GM21825 (cell line): ENCODE measurements at regions not wholly inside any gene's neighbourhood (a gene's known extent, or its start where the extent isn't known, plus 50 kb on each side); places are given as distances from the start of the nearest gene placed in this dataset.

Experiments used
- ATAC-seq: cut with Tn5 transposase; IDR thresholded peaks from one replicate; pipeline ENCODE4 v1.9.1; 2021; ENCODE audit warnings: mild to moderate bottlenecking, moderate library complexity; ENCODE audit not compliant: unreplicated experiment

DNA sequence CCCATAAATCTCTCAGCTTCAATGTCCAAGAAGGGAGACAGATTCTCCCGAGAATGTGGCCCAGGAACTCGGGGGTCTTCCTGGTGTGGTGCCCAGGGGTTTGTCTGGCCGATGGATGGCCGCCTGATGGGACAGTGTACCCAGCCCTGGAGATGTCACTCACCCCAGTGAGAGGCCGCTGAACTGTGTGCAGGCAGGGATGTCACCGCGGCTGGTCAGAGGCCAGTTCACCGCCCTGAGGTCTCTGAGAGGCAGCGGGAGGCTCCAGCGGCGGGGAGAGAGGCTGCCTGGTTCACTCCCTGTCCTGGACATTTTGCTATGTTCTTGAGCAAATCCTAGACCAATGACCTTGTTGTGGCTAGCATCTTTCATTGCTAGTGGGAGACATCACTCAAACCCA, 1349.5 kb downstream of the BRD1 start:
- no peak for ATAC-seq

DNA sequence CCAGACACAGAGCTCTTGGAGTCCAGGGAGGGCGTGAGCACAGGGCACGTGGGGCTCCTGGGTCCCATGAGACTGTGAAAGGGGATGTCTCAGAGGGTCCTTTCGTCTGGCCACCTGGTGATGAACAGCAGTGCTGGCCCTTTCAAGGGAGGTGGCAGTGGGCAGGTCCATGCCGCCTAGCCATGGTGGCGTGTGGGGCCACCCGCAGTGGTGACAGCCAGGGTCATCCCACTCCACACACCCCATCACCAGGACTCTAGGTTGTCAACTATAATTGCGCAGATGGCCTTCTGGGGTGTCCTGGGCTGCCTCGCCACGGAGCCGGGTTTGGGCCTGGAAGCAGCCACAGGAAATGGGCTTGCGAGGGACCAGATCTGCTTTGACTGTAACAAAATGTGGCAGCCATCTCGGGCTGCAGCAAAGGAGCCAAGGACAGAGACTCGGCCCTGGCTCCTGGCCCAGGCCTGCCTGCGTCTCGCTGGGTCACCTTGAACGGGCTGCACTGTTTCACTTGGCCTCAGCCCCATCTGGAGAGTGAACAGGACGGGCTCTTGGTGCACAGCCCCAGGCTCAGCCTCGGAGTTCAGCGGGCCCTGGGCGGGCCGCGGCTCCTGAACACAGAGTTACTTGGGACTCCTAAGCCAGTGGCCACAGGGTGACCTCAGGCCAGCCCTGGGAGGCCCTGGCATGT, 1350.5 kb downstream of the BRD1 start:
- ATAC-seq: no peak

DNA sequence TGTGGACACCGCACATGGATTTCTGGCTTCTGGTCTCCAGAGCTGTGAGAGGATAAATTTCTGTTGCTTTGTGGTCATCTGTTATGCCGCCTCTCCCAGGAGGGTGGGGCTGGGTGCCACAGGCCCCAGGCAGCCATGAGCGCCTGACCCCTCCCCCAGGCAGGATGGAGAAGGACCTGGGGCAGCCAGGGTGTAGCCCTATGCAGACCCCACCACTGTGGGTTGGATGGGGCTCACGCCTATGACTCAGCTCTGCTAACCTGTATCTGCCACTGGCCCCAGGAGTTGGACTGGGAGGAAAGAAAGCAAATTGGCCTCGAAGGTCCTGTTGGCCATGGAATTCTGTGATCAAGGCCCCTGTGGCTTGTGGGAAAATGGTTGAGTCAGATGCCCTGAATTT, 1351.1 kb downstream of the BRD1 start:
- no peak for ATAC-seq

DNA sequence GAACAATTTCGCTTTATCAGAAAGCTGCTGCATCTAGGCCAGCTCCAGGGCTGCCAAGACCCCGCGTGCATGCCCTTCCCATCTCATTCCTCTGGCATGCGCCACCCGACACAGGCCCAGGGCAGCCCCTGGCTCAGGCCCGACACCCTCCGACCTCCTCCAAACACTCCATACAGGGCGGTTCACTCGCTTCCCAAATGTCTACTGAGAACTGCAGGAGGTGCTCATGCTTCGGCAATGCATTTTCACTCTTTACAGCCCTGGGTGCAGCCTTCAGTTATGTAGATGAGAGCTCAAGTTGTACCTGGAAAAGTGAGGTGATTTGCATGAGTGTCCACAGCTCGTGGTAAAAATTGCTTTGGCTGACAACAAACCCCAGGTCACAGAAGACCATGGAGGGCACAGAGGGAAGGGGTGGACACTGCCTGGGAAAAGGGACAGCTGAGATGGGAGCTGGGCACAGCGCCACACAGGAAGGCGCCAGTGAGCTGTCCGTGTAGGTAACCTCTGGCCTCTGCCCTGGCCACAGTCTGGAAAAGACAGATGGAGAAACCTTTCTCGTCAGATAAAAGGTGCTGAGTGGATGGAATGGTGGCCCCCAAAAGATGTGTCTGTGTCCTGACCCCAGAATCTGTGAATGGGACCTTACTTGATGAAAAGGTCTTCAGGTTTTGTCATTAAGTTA, 1351.9 kb downstream of the BRD1 start:
- ATAC-seq: no peak

DNA sequence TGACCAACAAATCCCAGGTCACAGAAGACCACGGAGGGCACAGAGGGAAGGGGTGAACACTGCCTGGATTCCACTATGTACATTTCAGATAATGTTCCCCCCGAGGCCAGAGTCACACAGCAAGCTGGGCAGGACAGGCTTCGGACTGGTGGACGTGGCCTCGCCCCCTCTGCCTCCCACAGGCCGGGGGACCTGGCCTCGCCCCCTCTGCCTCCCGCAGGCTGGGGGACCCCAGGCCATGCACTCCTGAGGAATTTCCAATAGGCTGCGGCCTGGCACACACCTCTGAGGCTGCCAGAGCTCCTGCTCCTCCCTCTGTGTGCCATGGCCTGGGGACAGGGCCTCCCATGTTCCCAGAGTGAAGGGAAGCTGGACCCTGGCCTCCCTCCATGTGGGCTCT, 1352.8 kb downstream of the BRD1 start:
- no peak for ATAC-seq

DNA sequence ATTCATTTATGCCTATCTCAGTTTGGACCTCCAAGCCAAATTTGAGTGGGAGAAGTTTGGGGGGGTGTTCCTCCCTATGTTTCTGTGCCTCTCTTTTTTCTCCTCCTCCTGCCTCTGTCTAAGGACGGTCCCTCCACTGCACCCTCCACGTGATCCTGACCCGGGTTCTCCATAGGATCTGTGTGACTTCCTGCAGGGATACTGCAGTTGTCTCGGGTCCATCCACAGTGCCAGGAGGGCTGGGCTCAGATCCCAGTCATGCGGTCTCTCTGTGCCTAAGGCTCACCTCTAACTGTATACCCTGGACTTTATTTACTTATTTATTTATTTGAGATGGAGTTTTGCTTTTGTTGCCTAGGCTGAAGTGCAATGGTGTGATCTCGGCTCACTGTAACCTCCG, 1354.5 kb downstream of the BRD1 start:
- no peak for ATAC-seq

DNA sequence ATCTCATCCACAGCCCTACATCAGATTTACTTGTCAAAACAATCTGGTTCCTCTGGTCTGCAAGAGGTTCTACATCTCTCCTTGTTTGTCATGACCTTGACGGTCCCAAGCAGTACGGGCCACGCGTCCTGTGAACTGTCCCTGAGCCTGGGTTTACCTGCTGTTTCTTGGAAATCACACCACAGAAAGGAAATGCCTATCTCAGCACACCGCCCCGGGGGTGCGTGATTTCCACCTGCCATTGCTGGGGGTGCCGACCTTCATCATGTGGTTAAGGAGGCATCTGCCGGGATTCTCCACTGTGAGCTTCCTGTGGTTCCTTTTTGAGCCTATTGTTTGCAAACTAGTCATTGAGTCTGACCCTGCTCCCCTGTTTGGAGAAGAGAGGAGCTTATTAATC, 1363.4 kb downstream of the BRD1 start:
- ATAC-seq: no peak

DNA sequence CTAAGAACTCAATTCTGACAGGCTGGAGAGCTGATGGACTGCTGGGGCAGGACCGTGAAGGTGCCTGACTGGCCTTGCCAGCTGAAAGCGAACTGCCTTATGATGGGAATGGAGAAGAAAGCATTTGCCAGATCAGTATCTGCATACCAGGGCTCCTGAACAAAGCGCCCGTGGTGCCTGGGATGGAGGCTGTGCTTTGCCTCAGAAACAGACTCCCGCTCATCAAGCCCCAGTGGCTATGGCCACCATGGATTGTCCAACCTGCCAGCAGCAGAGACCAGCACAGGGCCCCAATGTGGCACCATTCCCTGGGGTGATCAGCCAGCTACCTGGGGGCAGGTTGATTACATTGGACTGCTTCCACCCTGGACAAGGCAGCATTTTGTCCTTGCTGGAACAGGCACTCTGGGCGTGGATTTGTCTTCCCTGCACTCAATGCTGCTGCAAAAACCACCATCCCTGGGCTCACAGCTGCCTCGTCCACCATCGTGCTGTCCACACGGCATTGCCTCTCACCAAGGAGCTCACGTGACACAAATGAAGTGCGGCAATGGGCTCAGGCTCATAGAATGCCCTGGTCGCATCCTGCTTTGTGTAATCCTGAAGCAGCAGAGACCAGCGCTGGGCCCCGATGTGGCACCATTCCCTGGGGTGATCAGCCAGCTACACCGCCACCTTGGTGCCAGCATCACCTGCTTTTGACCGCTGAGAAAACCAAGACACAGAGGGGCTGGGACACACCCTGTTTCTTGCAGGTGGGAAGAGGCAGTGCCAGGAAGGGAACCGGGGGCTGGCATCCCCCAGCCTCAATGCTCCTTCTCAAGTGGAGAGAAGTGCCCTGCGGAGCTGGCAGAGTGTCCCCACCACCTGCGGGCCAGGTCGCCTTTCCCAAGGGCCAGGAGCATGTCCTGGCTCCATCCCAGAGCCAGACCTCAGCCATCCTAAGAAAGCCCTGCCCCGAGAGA, 1367.5 kb downstream of the BRD1 start:
- ATAC-seq: no peak

DNA sequence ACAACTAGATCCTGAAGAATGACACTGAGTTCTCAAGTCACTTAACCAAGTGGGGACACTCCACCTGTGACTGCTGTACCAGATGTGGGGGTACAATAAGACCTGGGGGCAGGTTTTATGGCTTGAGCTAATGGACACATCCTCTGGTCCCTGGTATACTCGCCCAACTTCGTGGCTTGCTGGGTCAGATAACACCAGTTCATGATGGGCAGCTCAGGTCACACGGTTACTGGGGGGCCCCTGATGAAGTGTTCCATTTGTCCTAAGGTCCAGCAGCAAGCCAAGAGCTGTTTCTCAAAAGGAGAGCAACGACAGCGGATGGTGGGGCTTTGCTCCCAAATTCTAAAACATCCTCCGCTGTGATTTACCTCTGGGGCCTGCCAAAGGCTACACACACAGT, 1368.4 kb downstream of the BRD1 start:
- no peak for ATAC-seq

DNA sequence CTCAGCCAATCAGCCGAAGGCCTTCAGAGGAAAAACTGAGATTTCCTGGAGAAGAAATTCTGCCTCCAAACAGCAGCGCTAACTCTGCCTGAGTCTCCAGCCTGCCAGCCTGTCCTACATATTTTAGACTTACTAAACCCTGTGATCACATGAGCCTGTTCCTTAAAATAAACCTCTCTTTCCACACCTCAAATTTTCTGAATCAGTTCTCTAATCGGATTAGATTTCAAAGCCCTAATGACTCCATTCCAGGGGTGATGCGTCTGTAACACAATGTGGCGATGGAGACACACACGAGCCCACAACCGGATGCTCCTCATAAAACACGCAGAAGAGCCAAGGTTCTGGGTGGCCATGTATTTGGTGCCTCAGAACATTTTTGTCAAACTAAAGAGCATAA, 1371.2 kb downstream of the BRD1 start:
- ATAC-seq: no peak

DNA sequence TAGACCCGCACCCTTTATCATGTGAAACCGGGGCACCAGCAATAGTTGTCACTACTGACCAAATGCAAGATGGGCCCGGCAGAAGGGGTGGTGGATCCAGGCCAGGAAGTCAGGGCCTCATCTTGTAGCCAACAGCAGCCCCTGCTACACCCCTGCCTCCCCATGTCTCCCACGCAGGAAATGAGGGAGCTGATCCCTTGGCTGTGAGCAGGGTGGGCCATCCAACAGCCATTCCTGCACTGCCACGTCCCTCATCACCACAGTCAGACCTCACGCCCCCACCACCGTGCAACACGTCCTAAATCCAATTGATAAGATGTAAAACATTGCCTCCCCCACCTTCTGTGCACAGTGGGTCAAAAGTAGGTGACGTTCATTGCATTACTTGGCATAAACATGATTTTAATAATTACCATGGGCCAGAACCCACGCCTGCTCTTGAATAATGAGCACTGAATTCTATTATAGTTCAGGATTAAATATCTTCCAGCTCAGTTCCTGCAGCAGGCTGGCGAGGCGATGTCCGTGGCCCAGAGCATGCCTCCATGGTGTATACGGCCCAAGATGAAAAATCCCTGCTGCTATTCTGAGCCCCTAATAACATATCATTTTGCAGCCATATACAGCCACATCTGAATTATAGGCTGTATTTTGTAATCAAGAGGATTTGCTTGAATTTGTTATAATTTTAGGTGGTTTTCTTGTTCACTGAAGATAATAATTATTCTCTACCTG, 1373.8 kb downstream of the BRD1 start:
- no peak for ATAC-seq

DNA sequence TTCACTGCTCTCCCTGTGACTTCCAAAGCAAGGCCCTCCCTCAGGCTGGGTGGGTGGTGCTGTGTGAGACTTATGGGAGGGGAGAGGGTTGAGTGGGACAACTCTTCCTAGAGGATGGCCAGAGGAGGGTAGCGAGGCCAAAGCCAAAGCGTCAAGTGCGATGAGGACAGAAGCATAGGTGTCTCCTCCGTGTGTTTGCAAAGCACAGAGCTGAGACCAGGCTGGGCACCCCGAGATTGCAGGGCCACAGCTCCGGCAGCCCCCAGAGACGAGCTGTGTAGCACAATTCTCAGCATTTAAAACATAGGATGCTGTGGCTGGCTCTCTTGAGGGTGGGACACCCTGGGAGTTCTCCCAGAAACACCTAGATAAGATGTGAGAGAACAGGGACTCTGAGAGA, 1374.5 kb downstream of the BRD1 start:
- ATAC-seq: no peak

DNA sequence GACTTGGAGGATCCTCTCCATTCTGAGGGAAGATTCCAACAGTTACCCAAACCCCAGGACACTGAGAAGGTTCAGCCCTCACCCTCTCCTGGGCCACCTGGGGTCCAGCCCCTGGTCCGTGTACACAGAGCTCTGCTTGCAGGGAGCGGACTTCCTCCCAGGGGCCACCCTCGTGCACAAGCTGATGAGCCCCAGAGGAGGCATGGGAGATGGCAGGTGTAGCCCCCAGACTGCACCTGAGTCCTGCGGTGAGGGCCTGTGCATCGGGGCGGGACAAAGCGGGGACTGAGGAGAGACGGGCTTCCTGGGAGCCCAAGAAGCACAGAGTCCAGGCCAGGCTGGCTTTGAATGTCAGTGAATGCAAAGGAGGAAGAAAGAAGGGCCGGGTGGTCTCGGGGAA, 1374.9 kb downstream of the BRD1 start:
- ATAC-seq: no peak

DNA sequence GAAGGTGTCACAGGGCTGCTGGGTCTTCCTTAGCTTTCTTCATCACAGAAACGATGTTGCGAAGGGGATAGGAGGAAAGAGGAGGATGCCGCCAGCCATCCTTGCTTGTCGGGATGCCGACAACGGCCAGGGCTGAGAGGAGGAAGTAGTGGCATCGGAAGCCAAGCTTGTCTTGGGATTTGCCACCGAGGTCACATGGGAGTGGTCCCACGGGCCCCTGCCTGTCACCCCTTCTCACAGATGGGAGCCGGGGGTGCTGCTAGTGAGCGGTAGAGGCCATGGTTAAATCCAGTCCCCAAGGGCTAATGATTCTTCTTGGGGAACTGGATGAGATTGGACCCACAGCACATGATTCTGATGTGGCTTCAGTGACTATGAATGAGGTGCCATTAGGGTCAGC, 1375.8 kb downstream of the BRD1 start:
- ATAC-seq: no peak

DNA sequence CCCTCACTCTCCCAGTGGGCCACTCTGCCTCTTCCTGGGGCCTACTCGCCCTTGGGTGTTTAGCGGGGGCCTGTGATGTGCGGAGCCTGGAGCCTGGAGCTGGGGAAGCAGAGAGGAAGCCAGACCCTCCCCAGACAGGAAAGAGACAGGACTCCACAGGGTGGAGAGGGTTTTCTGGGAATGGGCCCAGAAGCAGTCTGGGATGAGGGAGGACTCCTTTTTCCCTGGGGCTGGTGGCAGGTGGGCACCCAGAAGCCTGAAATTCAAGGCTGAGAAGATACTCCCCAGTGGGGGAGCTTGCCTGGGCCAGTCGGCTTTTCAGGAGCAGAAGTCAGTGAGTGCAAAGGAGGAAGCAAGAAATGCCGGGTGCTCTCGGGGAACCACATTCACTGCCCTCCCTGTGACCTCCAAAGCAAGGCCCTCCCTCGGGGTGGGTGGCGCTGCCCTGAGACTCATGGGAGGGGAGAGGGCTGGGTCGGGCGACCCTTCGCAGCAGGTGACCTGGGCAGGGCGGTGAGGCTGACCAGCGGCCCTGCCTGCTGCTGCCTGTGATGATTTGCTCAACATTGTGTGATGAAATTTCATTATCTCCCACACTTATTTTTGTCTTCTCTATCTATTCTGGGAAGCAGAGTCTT, 1377.4 kb downstream of the BRD1 start:
- ATAC-seq: no peak

DNA sequence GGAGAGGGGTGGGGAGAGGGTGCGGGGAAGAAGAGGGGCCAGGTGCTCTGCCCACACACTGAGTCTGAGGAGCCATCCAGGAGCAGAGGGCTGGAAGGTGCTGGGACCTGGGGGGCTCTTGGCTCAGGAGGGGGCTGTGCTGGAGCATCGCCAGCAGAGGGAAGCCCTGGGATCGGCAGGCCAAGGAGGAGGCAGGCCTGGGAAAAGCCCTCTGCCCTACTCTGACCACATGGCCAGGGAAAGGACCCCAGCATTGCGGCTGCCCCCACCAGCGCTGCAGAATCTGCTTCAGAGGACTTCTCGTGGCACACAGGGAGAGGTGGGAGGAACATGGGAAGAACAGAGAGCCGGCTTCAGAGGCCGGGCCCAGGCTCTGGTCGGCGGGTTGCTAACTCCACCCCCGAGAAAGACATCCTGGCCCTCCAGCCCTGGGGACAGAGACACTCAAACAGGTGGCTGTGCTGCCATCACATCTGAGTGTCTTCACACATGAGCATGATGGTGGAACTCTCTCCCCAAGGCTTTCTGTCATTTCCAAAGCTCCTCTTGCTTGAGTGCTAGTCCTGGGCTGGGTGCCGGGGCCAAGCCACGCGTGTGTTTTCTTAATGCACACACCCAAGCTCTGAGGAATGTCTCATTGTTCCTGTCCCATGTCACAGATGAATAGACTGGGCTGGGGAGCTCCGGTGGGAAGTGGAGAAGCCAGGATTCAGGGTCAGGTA, 1378.0 kb downstream of the BRD1 start:
- no peak for ATAC-seq

DNA sequence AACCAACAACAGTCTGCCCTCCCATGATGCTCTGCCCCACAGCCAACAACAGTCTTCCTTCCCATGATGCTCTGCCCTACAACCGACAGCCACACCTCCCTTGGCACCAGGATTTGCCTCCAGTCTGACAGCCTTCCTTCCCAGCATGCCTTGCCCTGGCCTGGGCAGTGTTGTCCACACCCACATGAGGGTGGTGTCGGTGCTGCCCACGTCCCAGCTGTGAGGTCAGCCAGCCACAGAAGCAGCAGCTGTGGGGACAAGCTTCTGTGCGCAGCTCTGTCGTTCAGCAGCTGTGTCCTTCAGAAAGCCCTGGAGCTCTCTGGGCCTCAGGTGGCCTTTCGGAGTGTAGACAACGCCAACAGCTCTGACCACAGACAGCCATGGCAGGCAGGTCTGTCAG, 1378.9 kb downstream of the BRD1 start:
- no peak for ATAC-seq

DNA sequence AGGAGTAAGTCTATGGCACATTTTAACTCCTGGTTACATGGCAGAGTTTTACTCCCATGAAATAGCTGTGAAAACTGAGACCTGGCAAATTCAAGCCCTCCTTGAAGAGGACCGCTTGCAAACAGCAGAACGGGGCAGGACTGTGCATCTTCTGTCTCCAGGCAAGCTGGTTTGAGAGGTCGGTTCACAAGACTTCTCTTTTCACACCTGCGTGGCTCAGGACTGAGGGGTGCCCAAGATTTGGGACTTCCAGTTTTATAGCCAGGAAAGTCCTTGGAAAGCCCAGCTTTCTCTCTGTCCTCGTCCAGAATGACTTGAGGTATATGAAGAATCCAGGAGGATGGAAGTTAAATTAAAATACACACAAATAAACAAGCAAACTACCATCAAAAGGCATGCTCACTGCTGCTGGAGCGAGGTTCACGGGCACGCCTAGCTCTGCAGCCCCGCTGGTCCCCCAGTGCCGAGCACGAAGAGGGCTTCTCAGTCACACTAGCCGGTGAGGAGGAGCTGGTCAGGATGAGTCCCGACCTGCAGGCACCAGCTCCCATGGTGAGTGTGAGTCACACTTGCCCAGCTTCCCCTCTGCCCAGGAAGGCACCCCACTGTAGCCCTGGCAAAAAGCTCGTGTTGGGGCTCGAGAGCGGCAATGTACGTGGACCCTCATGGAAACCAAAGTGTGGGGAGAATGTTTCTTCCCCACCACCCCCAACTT, 1382.4 kb downstream of the BRD1 start:
- no peak for ATAC-seq
